Upper lobe of right lung (tissue), 1 donor: ENCODE measurements at regions not wholly inside any gene's neighbourhood (a gene's known extent, or its start where the extent isn't known, plus 50 kb on each side); places are given as distances from the start of the nearest gene placed in this dataset.

ENCODE experiments used
- ATAC-seq: fragments of 200-7000 bp; cut with Tn5 transposase; one replicate; pipeline ENCODE4 v1.9.1; 2020; ENCODE audit warnings: mild to moderate bottlenecking, moderate library complexity
- DNase-seq: peaks from one replicate; pipeline ENCODE4 v3.0.0-alpha.2; 2020
- H3K27ac ChIP-seq: fragments of 200-600 bp; one replicate; pipeline ENCODE4 v1.8.0; 2022
- H3K27me3 ChIP-seq: fragments of 200-600 bp; one replicate; pipeline ENCODE4 v1.8.0; 2022; ENCODE audit warnings: mild to moderate bottlenecking
- H3K36me3 ChIP-seq: fragments of 200-600 bp; one replicate; pipeline ENCODE4 v1.8.0; 2022
- H3K4me1 ChIP-seq: fragments of 200-600 bp; one replicate; pipeline ENCODE4 v1.8.0; 2022
- H3K4me3 ChIP-seq: fragments of 200-600 bp; one replicate; pipeline ENCODE4 v1.8.0; 2022; ENCODE audit warnings: mild to moderate bottlenecking
- H3K9me3 ChIP-seq: fragments of 200-600 bp; one replicate; pipeline ENCODE4 v1.8.0; 2022
- CTCF ChIP-seq: fragments of 200-600 bp; IDR thresholded peaks from one replicate; pipeline ENCODE4 v1.8.0; 2022; ENCODE audit warnings: antibody characterized with exemption
- intact Hi-C: fragments of 100-400 bp; cut with DNase I; formaldehyde crosslinking; loops from one replicate; pipeline ENCODE4 v1.11.0; 2022
- donor health status: DM: no; HTN: yes; CAD: no; lungs with severe emphysema.

GRCh38 chr20:4455301-4455701, 206.2 kb upstream of the ADRA1D start:
- no peak for TF ChIP-seq CTCF
- ATAC-seq, result no peak
- H3K9me3 ChIP-seq, result no peaks in the 10 kb centered on the region
- DNase-seq, result no peak
- peaks cover 5% of the 10 kb centered on the region for H3K4me1 ChIP-seq
- no peaks in the 10 kb centered on the region for H3K27me3 ChIP-seq
- H3K36me3 ChIP-seq, result no peaks in the 10 kb centered on the region
- H3K27ac ChIP-seq, result no peak overlapping the region
- intact Hi-C loops, result no loop called here
- no peak overlapping the region for H3K4me3 ChIP-seq

GRCh38 chr20:4454111-4454510, 205.0 kb upstream of the ADRA1D start:
- H3K36me3 ChIP-seq, result no peaks in the 10 kb centered on the region
- no peak for ATAC-seq
- H3K27ac ChIP-seq, result no peak overlapping the region
- intact Hi-C loops, result no loop called here
- DNase-seq, result no peak
- peaks cover 5% of the 10 kb centered on the region for H3K4me1 ChIP-seq
- H3K9me3 ChIP-seq, result no peaks in the 10 kb centered on the region
- H3K27me3 ChIP-seq, result no peaks in the 10 kb centered on the region
- no peak overlapping the region for H3K4me3 ChIP-seq
- no peak for TF ChIP-seq CTCF

- intact Hi-C loops, result no loop called here
- Histone ChIP-seq H3K4me1 (peaks cover 5% of the 10 kb centered on the region), H3K4me3 (no peak overlapping the region), H3K27ac (no peak overlapping the region), H3K36me3 (no peaks in the 10 kb centered on the region), H3K27me3 (no peaks in the 10 kb centered on the region), H3K9me3 (no peaks in the 10 kb centered on the region)
- DNase-seq, result no peak
- no peak for ATAC-seq
- TF ChIP-seq CTCF, result no peak
These were observed 204.3 kb upstream of the ADRA1D start for GRCh38 chr20:4453359-4453758.

- TF ChIP-seq CTCF, result no peak
- no peak for ATAC-seq
- H3K27me3 ChIP-seq, result no peaks in the 10 kb centered on the region
These were observed 202.5 kb upstream of the ADRA1D start for GRCh38 chr20:4451487-4452081.

GRCh38 chr20:4449957-4450715, 201.0 kb upstream of the ADRA1D start:
- H3K27ac ChIP-seq, result no peak overlapping the region
- DNase-seq (no peak), ATAC-seq (peak; percentile 41)
- no peaks in the 10 kb centered on the region for H3K9me3 ChIP-seq
- H3K4me3 ChIP-seq, result no peak overlapping the region
- peaks cover 5% of the 10 kb centered on the region for H3K4me1 ChIP-seq
- intact Hi-C loops, result no loop called here
- no peaks in the 10 kb centered on the region for H3K36me3 ChIP-seq
- TF ChIP-seq CTCF, result peak; percentile 10
- no peaks in the 10 kb centered on the region for H3K27me3 ChIP-seq

More at GRCh38 chr20:4451487-4452081, 202.5 kb upstream of the ADRA1D start:
- Histone ChIP-seq H3K9me3 (no peaks in the 10 kb centered on the region), H3K4me3 (no peak overlapping the region), H3K4me1 (peaks cover 5% of the 10 kb centered on the region), H3K27ac (no peak overlapping the region), H3K36me3 (no peaks in the 10 kb centered on the region)
- no peak for DNase-seq
- intact Hi-C loops, result no loop called here
